IMR-90 (cell line): ENCODE measurements at regions not wholly inside any gene's neighbourhood (a gene's known extent, or its start where the extent isn't known, plus 50 kb on each side); places are given as distances from the start of the nearest gene placed in this dataset.

Source experiments
- FOS ChIP-seq: fragments of 150-350 bp; IDR thresholded peaks from 2 replicates; pipeline ENCODE4 v1.6.1; 2016; ENCODE audit warnings: low read depth, low read length
- MAFK ChIP-seq: IDR thresholded peaks from 2 replicates; pipeline ENCODE4 v1.6.1; 2012; ENCODE audit warnings: low read depth, low read length, improper control_type of control experiment
- POLR2A ChIP-seq: IDR thresholded peaks from 2 replicates; pipeline ENCODE4 v1.6.1; 2012; ENCODE audit warnings: mild to moderate bottlenecking, low read depth, low read length
- TF ChIP-seq, protein P1 (sequence below): conservative IDR thresholded peaks from 2 replicates; pipeline ENCODE4 v1.5.1; 2012; ENCODE audit warnings: mild to moderate bottlenecking, low read depth, low read length, improper control_type of control experiment

DNA sequence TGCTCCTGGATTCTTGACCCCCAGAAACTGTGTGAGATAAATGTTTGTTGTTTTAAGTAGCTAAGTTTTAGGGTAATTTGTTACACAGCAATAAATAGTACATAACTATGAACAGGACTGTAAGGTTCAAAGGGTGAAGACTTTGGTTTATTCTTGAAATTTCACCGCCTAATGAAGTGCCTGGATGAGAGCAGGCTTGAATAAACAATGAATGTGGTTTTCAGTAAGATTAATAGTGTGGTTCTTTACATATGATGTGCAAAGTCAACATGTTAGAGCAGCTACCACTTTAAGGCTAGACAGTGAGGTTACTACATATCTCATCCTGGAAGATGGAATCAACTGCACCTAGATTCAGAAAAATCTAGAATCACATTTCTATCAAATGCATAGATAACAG is 145.2 kb upstream of the BTG1 start:
- TF ChIP-seq, protein P1, sequence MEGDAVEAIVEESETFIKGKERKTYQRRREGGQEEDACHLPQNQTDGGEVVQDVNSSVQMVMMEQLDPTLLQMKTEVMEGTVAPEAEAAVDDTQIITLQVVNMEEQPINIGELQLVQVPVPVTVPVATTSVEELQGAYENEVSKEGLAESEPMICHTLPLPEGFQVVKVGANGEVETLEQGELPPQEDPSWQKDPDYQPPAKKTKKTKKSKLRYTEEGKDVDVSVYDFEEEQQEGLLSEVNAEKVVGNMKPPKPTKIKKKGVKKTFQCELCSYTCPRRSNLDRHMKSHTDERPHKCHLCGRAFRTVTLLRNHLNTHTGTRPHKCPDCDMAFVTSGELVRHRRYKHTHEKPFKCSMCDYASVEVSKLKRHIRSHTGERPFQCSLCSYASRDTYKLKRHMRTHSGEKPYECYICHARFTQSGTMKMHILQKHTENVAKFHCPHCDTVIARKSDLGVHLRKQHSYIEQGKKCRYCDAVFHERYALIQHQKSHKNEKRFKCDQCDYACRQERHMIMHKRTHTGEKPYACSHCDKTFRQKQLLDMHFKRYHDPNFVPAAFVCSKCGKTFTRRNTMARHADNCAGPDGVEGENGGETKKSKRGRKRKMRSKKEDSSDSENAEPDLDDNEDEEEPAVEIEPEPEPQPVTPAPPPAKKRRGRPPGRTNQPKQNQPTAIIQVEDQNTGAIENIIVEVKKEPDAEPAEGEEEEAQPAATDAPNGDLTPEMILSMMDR: no peak
- no peak for TF ChIP-seq POLR2A
- TF ChIP-seq FOS: no peak
- TF ChIP-seq MAFK: no peak
